Endothelial cell of umbilical vein (primary cell): ENCODE measurements at regions not wholly inside any gene's neighbourhood (a gene's known extent, or its start where the extent isn't known, plus 50 kb on each side); places are given as distances from the start of the nearest gene placed in this dataset.

ENCODE experiments used
- BruUV-seq: library from RNA; stranded (reverse); fragments of 400-500 nt; replicated peaks from 2 replicates; lab custom pipeline; 2021; lab: Mats Ljungman, UMichigan
- CTCF ChIA-PET: fragments of 300-600, 350-600 bp; sonication (Branson Sonifier 250); formaldehyde crosslinking; loops from one replicate; lab custom pipeline; 2021; ENCODE audit warnings: antibody characterized with exemption, inconsistent platforms; lab: Charles Lee
- POLR2A ChIA-PET: fragments of 300-600, 350-600 bp; sonication (Branson Sonifier 250); formaldehyde crosslinking; loops from one replicate; lab custom pipeline; 2021; ENCODE audit warnings: antibody characterized with exemption, inconsistent platforms; lab: Charles Lee
- DNase-seq: peaks from one replicate; pipeline ENCODE4 v3.0.0-alpha.2; 2011; ENCODE audit warnings: low read depth, low spot score
- FAIRE-seq: peaks from 2 replicates; lab custom pipeline; 2011; peaks lifted over from hg19 to GRCh38; lab: Jason Lieb, UNC
- H2AFZ ChIP-seq: 2 replicates; pipeline ENCODE4 v1.6.0; 2012; ENCODE audit warnings: low read depth, low read length, control low read depth, inconsistent platforms
- H3K27ac ChIP-seq: 2 replicates; pipeline ENCODE4 v1.5.1; 2011; ENCODE audit warnings: low read depth, mild to moderate bottlenecking, control low read depth, low read length, moderate library complexity; ENCODE audit not compliant: insufficient read depth
- H3K27me3 ChIP-seq, 2 experiments: 2 replicates each; pipeline versions ENCODE4 v1.6.0 to v1.6.1; 2011; ENCODE audit warnings: low read length in 2 of 2, mixed read lengths in 1 of 2; ENCODE audit not compliant: control insufficient read depth in 2 of 2, insufficient read depth in 2 of 2
- H3K36me3 ChIP-seq, 2 experiments: 2 replicates in 1 of 2; 3 replicates in 1 of 2; pipeline ENCODE4 v1.5.1; 2011; ENCODE audit warnings: low read length in 2 of 2, mild to moderate bottlenecking in 1 of 2, moderate library complexity in 1 of 2; ENCODE audit not compliant: control insufficient read depth in 2 of 2, insufficient read depth in 2 of 2; ENCODE audit errors: extremely low read depth in 1 of 2
- H3K4me1 ChIP-seq: 3 replicates; pipeline ENCODE4 v1.5.1; 2011; ENCODE audit warnings: mild to moderate bottlenecking, low read length; ENCODE audit not compliant: control insufficient read depth, insufficient read depth; ENCODE audit errors: extremely low read depth
- H3K4me2 ChIP-seq: 2 replicates; pipeline ENCODE4 v1.6.1; 2011; ENCODE audit warnings: low read length, control low read depth, mixed read lengths; ENCODE audit not compliant: insufficient read depth
- H3K4me3 ChIP-seq, 3 experiments: fragments of 200-600 bp in 1 of 3; sonication (generic), shearing (Covaris generic) in 1 of 3; replicated peaks in 1 of 3; 2 replicates each; pipeline ENCODE4 v1.5.1; 2011 to 2016; ENCODE audit warnings: control low read depth in 3 of 3, low read length in 3 of 3, mild to moderate bottlenecking in 2 of 3, inconsistent platforms in 1 of 3, low read depth in 1 of 3, moderate library complexity in 1 of 3; ENCODE audit not compliant: insufficient read depth in 1 of 3
- H3K79me2 ChIP-seq: 2 replicates; pipeline ENCODE4 v1.6.0; 2012; ENCODE audit warnings: low read length, inconsistent platforms; ENCODE audit not compliant: control insufficient read depth, insufficient read depth
- H3K9ac ChIP-seq: replicated peaks from 2 replicates; pipeline ENCODE3; 2011; ENCODE audit warnings: low read length, control low read depth; ENCODE audit not compliant: insufficient read depth; ENCODE audit errors: extremely low read depth
- H3K9me1 ChIP-seq: replicated peaks from 3 replicates; pipeline ENCODE4 v1.6.0; 2011; ENCODE audit warnings: mild to moderate bottlenecking, low read length; ENCODE audit not compliant: control insufficient read depth, insufficient read depth; ENCODE audit errors: extremely low read depth
- H3K9me3 ChIP-seq: replicated peaks from 2 replicates; pipeline ENCODE4 v1.5.1; 2012; ENCODE audit warnings: low read length, inconsistent platforms; ENCODE audit not compliant: control insufficient read depth, insufficient read depth
- H4K20me1 ChIP-seq: replicated peaks from 2 replicates; pipeline ENCODE3; 2011; ENCODE audit warnings: mild to moderate bottlenecking, low read length; ENCODE audit not compliant: control insufficient read depth, insufficient read depth; ENCODE audit errors: extremely low read depth
- CTCF ChIP-seq, 2 donors: IDR thresholded peaks; 1 replicate in 1 of 2; 2 replicates in 1 of 2; pipeline ENCODE4 v1.5.1; 2011; ENCODE audit warnings: low read length in 2 of 2, mild to moderate bottlenecking in 2 of 2, moderate library complexity in 2 of 2, control low read depth in 1 of 2, inconsistent platforms in 1 of 2, low read depth in 1 of 2; ENCODE audit not compliant: insufficient read depth in 1 of 2; ENCODE audit errors: extremely low read depth in 1 of 2
- EZH2 ChIP-seq: IDR thresholded peaks from 2 replicates; pipeline ENCODE4 v1.6.1; 2012; ENCODE audit warnings: borderline replicate concordance, low read depth, mild to moderate bottlenecking, moderate library complexity, low read length, inconsistent platforms; ENCODE audit not compliant: severe bottlenecking
- FOS ChIP-seq: IDR thresholded peaks from 2 replicates; pipeline ENCODE4 v1.6.1; 2011; ENCODE audit warnings: mild to moderate bottlenecking, low read length, moderate library complexity, borderline replicate concordance; ENCODE audit not compliant: insufficient read depth
- GATA2 ChIP-seq: IDR thresholded peaks from 2 replicates; pipeline ENCODE4 v1.7.0; 2011; ENCODE audit warnings: low read depth, mild to moderate bottlenecking, moderate library complexity, mixed read lengths, low read length; ENCODE audit not compliant: insufficient read length, insufficient read depth
- JUN ChIP-seq: IDR thresholded peaks from 2 replicates; pipeline ENCODE4 v1.6.1; 2011; ENCODE audit warnings: borderline replicate concordance, low read depth; ENCODE audit not compliant: insufficient read length, insufficient read depth
- MAX ChIP-seq: IDR thresholded peaks from 2 replicates; pipeline ENCODE4 v1.6.1; 2011; ENCODE audit not compliant: insufficient read depth, insufficient read length
- MYC ChIP-seq: IDR thresholded peaks from one replicate; pipeline ENCODE4 v1.6.1; 2011; ENCODE audit warnings: mild to moderate bottlenecking, low read depth, low read length
- POLR2A ChIP-seq: IDR thresholded peaks from 2 replicates; pipeline ENCODE4 v1.6.1; 2012; ENCODE audit warnings: low read depth, mild to moderate bottlenecking, control low read depth, low read length
- POLR2AphosphoS5 ChIP-seq: IDR thresholded peaks from 2 replicates; pipeline ENCODE4 v1.6.1; 2012; ENCODE audit warnings: low read depth, mild to moderate bottlenecking, control low read depth, low read length, moderate library complexity; ENCODE audit not compliant: insufficient read depth
- dilution Hi-C: fragments of 300-500 bp; cut with MboI; formaldehyde crosslinking; loops from one replicate; pipeline ENCODE4 v1.15.0; 2019; ENCODE audit warnings: low sequenced_read_pairs; ENCODE audit not compliant: extremely low pct_ligation_motif_present
- intact Hi-C: fragments of 100-400 bp; cut with micrococcal nuclease; formaldehyde crosslinking; loops from one replicate; pipeline ENCODE4 v1.10.0; 2022

GRCh38 chr1:30027247-30027646 lies 696.1 kb downstream of the MATN1 start:
- CTCF ChIA-PET, result no interaction called here
- DNase-seq (no peak), FAIRE-seq (no peak)
- Histone ChIP-seq H3K79me2 (no peaks in the 10 kb centered on the region), H4K20me1 (no peaks in the 10 kb centered on the region), H3K4me1 (no peaks in the 10 kb centered on the region), H3K9me3 (no peaks in the 10 kb centered on the region), H3K4me2 (no peak overlapping the region), H2AFZ (no peak overlapping the region), H3K27me3 (no peaks in the 10 kb centered on the region), H3K27ac (no peak overlapping the region), H3K4me3 (no peak overlapping the region), H3K9ac (no peak overlapping the region), H3K36me3 (no peaks in the 10 kb centered on the region), H3K9me1 (no peaks in the 10 kb centered on the region)
- POLR2A ChIA-PET, result no interaction called here
- intact Hi-C loops, result no loop called here
- dilution Hi-C loops, result no loop called here
- no TSS peak for BruUV-seq
- TF ChIP-seq GATA2 (no peak), MAX (no peak), EZH2 (no peak), MYC (no peak), JUN (no peak)

GRCh38 chr1:30024411-30025195 lies 698.8 kb downstream of the MATN1 start:
- H3K4me3 ChIP-seq, result no peak overlapping the region
- H3K4me1 ChIP-seq, result no peaks in the 10 kb centered on the region
- H3K9me1 ChIP-seq, result no peaks in the 10 kb centered on the region
- no peak overlapping the region for H3K4me2 ChIP-seq
- no peak overlapping the region for H3K9ac ChIP-seq
- H2AFZ ChIP-seq, result no peak overlapping the region
- no peaks in the 10 kb centered on the region for H3K27me3 ChIP-seq
- FAIRE-seq (no peak), DNase-seq (no peak)
- ChIA-PET POLR2A (no interaction called here), CTCF (interaction anchor here (0.6 kb wide), 1 partner anchor 313 kb away, joined by 3 read pairs; no protein-coding TSS in a partner anchor)
- BruUV-seq, result no TSS peak
- no peaks in the 10 kb centered on the region for H4K20me1 ChIP-seq
- no peaks in the 10 kb centered on the region for H3K9me3 ChIP-seq
- no peaks in the 10 kb centered on the region for H3K79me2 ChIP-seq
- H3K36me3 ChIP-seq, result no peaks in the 10 kb centered on the region
- intact Hi-C loops (no loop called here), dilution Hi-C loops (no loop called here)
- no peak overlapping the region for H3K27ac ChIP-seq
- no peak for TF ChIP-seq POLR2AphosphoS5
- no peak for TF ChIP-seq FOS
- TF ChIP-seq JUN, result no peak
- no peak for TF ChIP-seq CTCF (IDR thresholded peaks at IDR 0.05; ENCODE audit: extremely low read depth in 1 of 2, insufficient read depth in 1 of 2, low read depth in 1 of 2, low read length in 2 of 2)
- TF ChIP-seq MYC, result no peak
- no peak for TF ChIP-seq GATA2
- no peak for TF ChIP-seq EZH2
- no peak for TF ChIP-seq POLR2A
